ENCODE measurements at regions not wholly inside any gene's neighbourhood (a gene's known extent, or its start where the extent isn't known, plus 50 kb on each side); places are given as distances from the start of the nearest gene placed in this dataset.

DNA sequence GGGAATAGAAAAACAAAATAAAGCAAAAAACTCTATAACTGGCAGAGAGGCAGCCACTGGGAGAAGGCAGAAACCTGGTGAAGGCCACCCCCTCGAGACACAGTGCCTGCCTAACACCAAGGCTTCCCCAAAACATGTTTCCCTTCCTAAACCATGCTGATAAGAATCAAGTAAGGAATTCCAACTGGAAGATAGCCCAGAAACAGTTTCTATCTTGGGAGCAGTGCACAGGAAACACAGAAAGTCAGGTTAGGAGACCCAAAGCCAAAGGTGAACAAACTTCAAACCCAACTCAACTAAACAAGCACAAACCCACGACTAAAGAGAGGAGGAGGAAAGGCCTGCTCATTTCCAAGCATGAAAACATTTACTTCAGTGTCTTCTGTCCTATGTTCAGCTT is 433.7 kb upstream of the RGS17 start:
- no peak for DNase-seq (ENCODE audit: low spot score)
- TF ChIP-seq, protein P1, sequence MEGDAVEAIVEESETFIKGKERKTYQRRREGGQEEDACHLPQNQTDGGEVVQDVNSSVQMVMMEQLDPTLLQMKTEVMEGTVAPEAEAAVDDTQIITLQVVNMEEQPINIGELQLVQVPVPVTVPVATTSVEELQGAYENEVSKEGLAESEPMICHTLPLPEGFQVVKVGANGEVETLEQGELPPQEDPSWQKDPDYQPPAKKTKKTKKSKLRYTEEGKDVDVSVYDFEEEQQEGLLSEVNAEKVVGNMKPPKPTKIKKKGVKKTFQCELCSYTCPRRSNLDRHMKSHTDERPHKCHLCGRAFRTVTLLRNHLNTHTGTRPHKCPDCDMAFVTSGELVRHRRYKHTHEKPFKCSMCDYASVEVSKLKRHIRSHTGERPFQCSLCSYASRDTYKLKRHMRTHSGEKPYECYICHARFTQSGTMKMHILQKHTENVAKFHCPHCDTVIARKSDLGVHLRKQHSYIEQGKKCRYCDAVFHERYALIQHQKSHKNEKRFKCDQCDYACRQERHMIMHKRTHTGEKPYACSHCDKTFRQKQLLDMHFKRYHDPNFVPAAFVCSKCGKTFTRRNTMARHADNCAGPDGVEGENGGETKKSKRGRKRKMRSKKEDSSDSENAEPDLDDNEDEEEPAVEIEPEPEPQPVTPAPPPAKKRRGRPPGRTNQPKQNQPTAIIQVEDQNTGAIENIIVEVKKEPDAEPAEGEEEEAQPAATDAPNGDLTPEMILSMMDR (IDR thresholded peaks at IDR 0.05; ENCODE audit: extremely low read depth, missing control alignments): no peak

DNA sequence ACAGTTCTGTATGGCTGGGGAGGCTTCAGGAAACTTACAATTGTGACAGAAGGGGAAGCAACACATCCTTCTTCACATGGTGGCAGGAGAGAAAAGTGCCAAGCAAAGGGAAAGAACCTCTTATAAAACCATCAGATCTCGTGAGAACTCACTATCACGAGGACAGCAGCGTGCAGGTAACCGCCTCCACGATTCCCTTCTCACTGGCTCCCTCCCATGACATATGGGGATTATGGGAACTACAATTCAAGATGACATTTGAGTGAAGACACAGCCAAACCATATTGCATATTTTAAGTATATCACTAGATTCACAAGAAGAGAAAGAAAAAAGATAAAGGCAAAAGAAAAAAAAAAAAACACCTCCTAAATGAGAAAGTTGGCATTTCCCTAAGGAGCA is 431.9 kb upstream of the RGS17 start:
- DNase-seq (ENCODE audit: low spot score): no peak
- TF ChIP-seq, protein P1 (IDR thresholded peaks at IDR 0.05; ENCODE audit: extremely low read depth, missing control alignments): no peak

DNA sequence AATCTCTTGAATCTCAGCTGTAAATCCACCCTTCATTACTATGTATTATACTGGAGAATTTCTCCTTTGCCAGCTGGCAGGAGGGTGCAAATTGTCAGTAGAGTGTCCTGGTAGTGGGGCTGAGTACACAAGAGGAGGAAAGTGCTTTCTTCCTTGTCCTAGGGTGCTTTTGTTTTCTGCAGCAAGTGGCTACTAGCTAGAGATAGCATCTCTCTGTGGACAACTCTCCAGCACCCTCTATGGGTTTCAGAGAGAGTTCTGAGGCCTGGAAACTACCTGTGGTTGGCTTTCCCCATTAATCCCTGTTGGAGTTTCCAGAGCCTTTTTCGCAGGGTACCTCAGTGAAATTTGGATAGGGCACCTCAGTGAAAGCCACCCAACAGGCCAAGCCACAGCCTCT is 422.5 kb upstream of the RGS17 start:
- TF ChIP-seq, protein P1 (IDR thresholded peaks at IDR 0.05; ENCODE audit: extremely low read depth, missing control alignments): peak; percentile 18
- no peak for DNase-seq (ENCODE audit: low spot score)

GRCh38 chr6:153539602-153540001 is 408.5 kb upstream of the RGS17 start:
- TF ChIP-seq, protein P1 (IDR thresholded peaks at IDR 0.05; ENCODE audit: extremely low read depth, missing control alignments): no peak
- DNase-seq (ENCODE audit: low spot score): no peak

DNA sequence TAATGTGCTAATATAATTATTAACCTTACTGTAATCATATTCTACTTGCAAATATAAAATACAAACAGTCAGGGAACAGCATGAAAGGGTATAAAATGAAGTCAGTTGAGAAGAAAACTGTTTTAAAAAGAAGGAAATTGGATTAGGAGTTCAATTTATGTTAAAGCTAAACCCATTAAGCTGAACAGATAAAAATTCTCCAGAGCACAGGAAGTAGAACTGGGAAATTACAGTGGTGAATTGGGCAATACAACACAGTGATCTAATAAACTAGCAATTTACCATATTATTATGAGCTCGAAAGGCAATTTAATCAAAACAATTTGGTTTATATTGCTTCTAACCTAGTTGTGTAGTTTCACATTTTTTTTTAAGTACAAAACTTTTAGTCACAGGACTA is 407.4 kb upstream of the RGS17 start:
- no peak for DNase-seq (ENCODE audit: low spot score)
- TF ChIP-seq, protein P1 (IDR thresholded peaks at IDR 0.05; ENCODE audit: extremely low read depth, missing control alignments): no peak

DNA sequence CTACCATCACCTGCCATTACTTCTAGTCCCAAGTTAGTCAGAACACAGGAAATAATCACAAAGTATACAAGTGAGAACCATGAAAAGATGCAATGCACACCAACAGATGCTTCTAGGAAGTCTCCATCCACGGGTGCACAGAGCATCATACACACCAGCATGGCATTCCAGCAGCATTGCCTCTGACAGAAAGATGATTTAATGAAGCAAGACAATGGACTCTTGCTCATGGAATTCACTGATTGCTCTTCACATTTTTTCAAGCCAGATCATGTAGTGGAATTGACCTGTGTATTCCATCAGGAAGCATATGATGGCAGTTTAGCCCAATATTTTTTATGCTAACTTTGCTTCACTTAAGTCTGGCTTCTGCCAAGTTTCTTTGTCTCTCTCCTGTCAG is 406.3 kb upstream of the RGS17 start:
- TF ChIP-seq, protein P1 (IDR thresholded peaks at IDR 0.05; ENCODE audit: extremely low read depth, missing control alignments): no peak
- DNase-seq (ENCODE audit: low spot score): no peak

DNA sequence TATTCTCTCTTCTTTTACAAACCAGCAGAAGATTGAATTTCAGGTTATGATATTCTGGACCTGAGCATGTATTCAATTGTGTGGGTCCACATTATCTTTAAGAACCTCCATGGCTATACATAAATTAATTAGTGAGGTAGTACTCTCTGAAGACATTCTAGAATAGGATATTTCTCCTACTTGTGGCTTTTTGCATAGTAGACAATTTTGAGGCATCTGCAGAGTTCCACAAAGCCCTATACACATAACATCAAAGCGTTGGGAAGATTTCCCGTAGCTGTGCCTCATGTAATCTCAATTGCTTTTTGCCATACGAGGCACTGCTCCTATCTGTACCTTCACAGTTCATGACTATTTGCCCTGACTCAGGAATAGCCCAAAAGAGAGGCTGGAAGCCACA is 395.4 kb upstream of the RGS17 start:
- DNase-seq (ENCODE audit: low spot score): no peak

More for the DNA sequence above, 395.4 kb upstream of the RGS17 start:
- TF ChIP-seq, protein P1 (IDR thresholded peaks at IDR 0.05; ENCODE audit: extremely low read depth, missing control alignments): no peak

Data from GM20000 (cell line).